GM21717 (cell line): ENCODE measurements at regions not wholly inside any gene's neighbourhood (a gene's known extent, or its start where the extent isn't known, plus 50 kb on each side); places are given as distances from the start of the nearest gene placed in this dataset.

Source experiments
- ATAC-seq: cut with Tn5 transposase; IDR thresholded peaks from one replicate; pipeline ENCODE4 v1.9.1; 2021; ENCODE audit warnings: mild to moderate bottlenecking, moderate library complexity; ENCODE audit not compliant: unreplicated experiment

- ATAC-seq, result no peak
Observed at GRCh38 chr22:49643466-49643865, 184.2 kb downstream of the BRD1 start.

GRCh38 chr22:49642741-49643140 lies 184.9 kb downstream of the BRD1 start:
- no peak for ATAC-seq

GRCh38 chr22:49642331-49642730 lies 185.3 kb downstream of the BRD1 start:
- no peak for ATAC-seq

- ATAC-seq, result no peak
Observed at GRCh38 chr22:49641770-49642313, 185.8 kb downstream of the BRD1 start.

GRCh38 chr22:49640366-49641095 lies 187.1 kb downstream of the BRD1 start:
- ATAC-seq, result no peak

- ATAC-seq, result no peak
Observed at GRCh38 chr22:49639956-49640355, 187.7 kb downstream of the BRD1 start.

- ATAC-seq, result no peak
Observed at GRCh38 chr22:49638788-49639187, 188.9 kb downstream of the BRD1 start.

- no peak for ATAC-seq
Observed at GRCh38 chr22:49638001-49638400, 189.7 kb downstream of the BRD1 start.

GRCh38 chr22:49637255-49637760 lies 190.4 kb downstream of the BRD1 start:
- no peak for ATAC-seq

GRCh38 chr22:49636649-49637048 lies 191.0 kb downstream of the BRD1 start:
- ATAC-seq, result no peak

- no peak for ATAC-seq
Observed at GRCh38 chr22:49636214-49636613, 191.5 kb downstream of the BRD1 start.

GRCh38 chr22:49634006-49634772 lies 193.5 kb downstream of the BRD1 start:
- ATAC-seq, result no peak

GRCh38 chr22:49633010-49633324 lies 194.7 kb downstream of the BRD1 start:
- no peak for ATAC-seq

- ATAC-seq, result no peak
Observed at GRCh38 chr22:49632199-49633009, 195.3 kb downstream of the BRD1 start.

- no peak for ATAC-seq
Observed at GRCh38 chr22:49630448-49630946, 197.2 kb downstream of the BRD1 start.

GRCh38 chr22:49629586-49630447 lies 197.9 kb downstream of the BRD1 start:
- no peak for ATAC-seq

- ATAC-seq, result no peak
Observed at GRCh38 chr22:49629261-49629570, 198.5 kb downstream of the BRD1 start.

GRCh38 chr22:49628391-49629260 lies 199.0 kb downstream of the BRD1 start:
- ATAC-seq, result no peak
